Immature natural killer cell (primary cell): ENCODE measurements at regions not wholly inside any gene's neighbourhood (a gene's known extent, or its start where the extent isn't known, plus 50 kb on each side); places are given as distances from the start of the nearest gene placed in this dataset.

Experiments
- DNase-seq, 3 donors: peaks; one replicate each; pipeline ENCODE4 v3.0.0; 2022; ENCODE audit warnings: mixed read lengths in 1 of 3
- H3K27ac Mint-ChIP-seq, 6 donors: one replicate each; pipeline ENCODE4 v1.8.0; 2020; ENCODE audit warnings: mixed read lengths in 6 of 6, mild to moderate bottlenecking in 5 of 6, inconsistent platforms in 4 of 6, moderate library complexity in 3 of 6
- H3K27me3 Mint-ChIP-seq, 3 donors: one replicate each; pipeline ENCODE4 v1.8.0; 2020 to 2021; ENCODE audit warnings: low read depth in 3 of 3, mild to moderate bottlenecking in 3 of 3, mixed read lengths in 3 of 3, moderate library complexity in 3 of 3, inconsistent platforms in 1 of 3
- H3K36me3 Mint-ChIP-seq, 3 donors: one replicate each; pipeline ENCODE4 v1.8.0; 2020; ENCODE audit warnings: mixed read lengths in 3 of 3, inconsistent platforms in 2 of 3, mild to moderate bottlenecking in 2 of 3
- H3K4me1 Mint-ChIP-seq, 2 donors: one replicate each; pipeline ENCODE4 v1.8.0; 2020; ENCODE audit warnings: inconsistent platforms in 2 of 2, mild to moderate bottlenecking in 2 of 2, mixed read lengths in 2 of 2, moderate library complexity in 1 of 2
- H3K4me3 Mint-ChIP-seq, 5 donors: one replicate each; pipeline ENCODE4 v1.8.0; 2020; ENCODE audit warnings: mild to moderate bottlenecking in 5 of 5, mixed read lengths in 5 of 5, inconsistent platforms in 3 of 5, moderate library complexity in 3 of 5
- H3K9me3 Mint-ChIP-seq, 6 donors: one replicate each; pipeline ENCODE4 v1.8.0; 2020; ENCODE audit warnings: mild to moderate bottlenecking in 6 of 6, mixed read lengths in 6 of 6, inconsistent platforms in 4 of 6, moderate library complexity in 3 of 6

DNA sequence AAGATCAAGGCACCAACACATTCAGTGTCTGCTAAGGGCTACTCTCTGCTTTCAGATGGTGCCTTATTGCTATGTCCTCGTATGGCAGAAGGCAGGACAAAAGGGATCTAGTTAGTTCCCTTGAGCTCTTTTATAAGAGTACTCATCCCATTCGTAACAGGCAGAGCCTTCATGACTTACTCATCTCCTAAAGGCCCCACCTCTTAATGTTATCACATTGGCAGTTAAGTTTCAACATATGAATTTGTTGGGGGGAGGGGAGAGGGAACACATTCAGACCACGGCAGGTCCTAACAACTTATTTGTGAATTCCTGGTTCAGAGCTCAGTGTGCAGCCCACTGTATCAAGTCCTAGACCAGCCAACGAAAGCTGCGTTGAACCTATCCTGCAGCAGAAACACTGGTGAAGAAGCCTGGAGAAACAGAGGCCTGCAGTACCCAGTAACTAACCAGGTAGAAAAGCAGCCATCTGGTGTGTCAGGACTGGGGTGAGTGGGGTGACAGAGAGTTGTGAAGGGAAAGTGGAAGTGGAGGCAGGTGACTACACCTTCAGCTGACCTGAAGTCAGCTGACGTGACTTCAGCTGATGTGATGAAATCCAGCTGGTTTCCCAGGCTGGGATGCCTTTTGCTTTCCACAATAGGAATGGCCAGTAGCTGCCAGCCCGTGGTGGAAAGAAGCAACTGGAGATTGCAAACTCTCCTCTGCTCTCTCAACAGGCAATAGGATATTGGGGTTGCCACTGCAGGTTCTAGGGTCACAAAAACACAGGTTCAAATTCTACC is 101.6 kb upstream of the PLXNC1 start:
- Mint-ChIP-seq H3K36me3 (no peaks in the 10 kb centered on the region), H3K4me3 (no peak overlapping the region), H3K27ac (no peak overlapping the region), H3K4me1 (no peaks in the 10 kb centered on the region), H3K9me3 (peaks cover 0 to 7% (median 0%) of the 10 kb centered on the region in 6 donors), H3K27me3 (peaks cover 0 to 5% (median 3%) of the 10 kb centered on the region in 3 donors)
- no peak for DNase-seq

DNA sequence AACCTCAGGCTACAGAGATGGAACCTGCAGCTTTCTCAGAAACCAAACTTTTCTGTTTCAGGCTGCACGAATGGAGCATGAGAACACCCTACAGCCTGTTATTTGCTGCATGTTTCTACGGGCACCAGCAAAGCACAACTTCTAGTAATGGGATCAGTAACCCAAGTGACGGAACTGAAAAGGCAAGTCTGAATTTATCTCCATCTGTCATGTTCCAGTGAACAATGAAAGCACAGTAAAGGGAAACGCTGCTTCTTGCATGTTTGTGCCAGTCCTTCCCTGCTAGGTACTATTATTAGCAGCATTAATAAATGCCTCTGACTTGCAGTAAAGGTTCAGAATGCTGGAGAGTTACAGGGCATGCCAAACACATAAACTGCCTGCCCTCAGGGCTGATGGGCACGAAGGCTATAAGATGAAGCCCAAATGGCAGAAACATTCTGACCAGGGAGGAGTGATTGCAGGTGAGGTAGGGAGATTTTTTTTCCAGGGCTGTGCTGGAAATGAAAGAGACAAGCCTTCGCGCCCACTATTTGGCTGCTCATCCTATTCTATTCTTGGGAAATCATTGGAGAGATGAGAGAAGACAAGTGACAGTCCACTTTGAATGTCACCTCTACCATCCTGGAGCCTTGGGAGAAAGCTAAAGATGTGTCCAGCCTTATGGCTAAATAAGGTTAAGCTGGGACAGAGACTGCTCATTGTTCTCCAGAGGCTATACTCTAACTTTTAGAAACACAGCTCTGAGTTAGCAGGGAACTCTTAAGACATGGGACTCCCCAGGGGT is 100.4 kb upstream of the PLXNC1 start:
- H3K9me3 Mint-ChIP-seq: peaks cover 0 to 7% (median 0%) of the 10 kb centered on the region in 6 donors
- no peaks in the 10 kb centered on the region for H3K36me3 Mint-ChIP-seq
- no peak overlapping the region for H3K4me3 Mint-ChIP-seq
- no peak for DNase-seq
- no peak overlapping the region for H3K27ac Mint-ChIP-seq
- no peaks in the 10 kb centered on the region for H3K4me1 Mint-ChIP-seq
- H3K27me3 Mint-ChIP-seq: peaks cover 0 to 5% (median 0%) of the 10 kb centered on the region in 3 donors

DNA sequence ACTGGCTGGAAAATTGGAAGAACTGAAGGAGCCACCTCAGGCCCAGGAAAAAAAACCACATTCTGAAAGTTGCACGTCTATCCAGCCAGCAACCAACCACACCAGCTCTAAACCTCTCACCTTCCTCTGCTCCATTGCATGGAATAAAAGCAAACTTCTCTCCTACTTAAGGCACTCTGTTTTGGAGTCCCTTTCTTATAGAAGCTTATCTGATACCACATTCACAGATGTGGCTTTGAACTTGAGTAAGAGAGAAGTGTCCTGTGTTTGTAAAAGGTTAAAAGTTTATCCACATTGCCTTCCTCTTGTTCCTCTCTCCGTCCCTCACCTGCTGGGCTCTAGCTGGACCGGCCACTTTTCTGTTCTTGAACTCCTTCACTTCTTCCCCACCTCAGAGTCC is 99.6 kb upstream of the PLXNC1 start:
- Mint-ChIP-seq H3K4me1 (no peaks in the 10 kb centered on the region), H3K36me3 (no peaks in the 10 kb centered on the region), H3K4me3 (no peak overlapping the region), H3K27me3 (peaks cover 0 to 5% (median 0%) of the 10 kb centered on the region in 3 donors), H3K27ac (no peak overlapping the region), H3K9me3 (peaks cover 0 to 7% (median 0%) of the 10 kb centered on the region in 6 donors)
- DNase-seq: no peak

DNA sequence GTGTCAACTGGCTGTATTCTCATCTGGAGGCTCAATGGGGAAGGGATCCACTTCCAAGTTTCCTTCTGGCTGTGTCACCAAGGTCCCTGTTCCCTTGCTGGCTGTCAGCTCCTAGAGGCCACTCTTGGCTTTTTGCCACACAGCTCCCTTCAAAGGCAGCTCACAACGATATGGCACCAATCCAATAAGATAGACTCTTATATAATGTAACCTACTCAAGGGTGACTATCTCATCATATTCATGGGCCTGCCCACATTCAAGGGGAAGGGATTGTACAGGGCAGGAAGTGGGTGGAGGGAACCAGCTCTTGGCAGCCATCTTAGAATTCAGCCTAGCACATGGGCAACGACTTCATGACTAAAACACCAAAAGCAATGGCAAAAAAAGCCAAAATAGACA is 98.7 kb upstream of the PLXNC1 start:
- Mint-ChIP-seq H3K9me3 (peaks cover 0 to 7% (median 0%) of the 10 kb centered on the region in 6 donors), H3K27me3 (peaks cover 0 to 5% (median 3%) of the 10 kb centered on the region in 3 donors), H3K36me3 (no peaks in the 10 kb centered on the region), H3K4me3 (no peak overlapping the region), H3K4me1 (no peaks in the 10 kb centered on the region), H3K27ac (no peak overlapping the region)
- no peak for DNase-seq

DNA sequence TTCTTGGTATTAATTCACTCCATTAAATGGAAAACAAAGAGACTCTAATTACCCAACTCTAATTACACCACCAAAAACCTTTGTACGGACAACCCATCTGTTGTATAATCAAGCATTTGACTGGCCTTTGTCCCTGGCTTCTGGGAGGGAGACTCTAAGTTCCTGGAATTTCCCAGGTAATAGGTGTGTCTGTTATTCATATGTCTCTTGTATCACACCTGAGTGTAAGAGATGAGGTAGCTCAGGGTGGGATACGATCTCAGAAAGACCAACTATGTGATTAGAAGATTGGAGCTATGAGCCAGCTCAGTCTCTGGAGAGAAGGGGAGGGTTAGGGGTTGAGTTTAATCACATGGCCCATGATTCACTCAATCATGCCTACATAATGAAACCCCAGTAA is 94.7 kb upstream of the PLXNC1 start:
- DNase-seq: no peak
- H3K9me3 Mint-ChIP-seq: peaks cover 0 to 5% (median 0%) of the 10 kb centered on the region in 6 donors
- H3K36me3 Mint-ChIP-seq: no peaks in the 10 kb centered on the region
- H3K4me1 Mint-ChIP-seq: no peaks in the 10 kb centered on the region
- H3K27ac Mint-ChIP-seq: no peak overlapping the region
- H3K27me3 Mint-ChIP-seq: peaks cover 0 to 5% (median 3%) of the 10 kb centered on the region in 3 donors
- H3K4me3 Mint-ChIP-seq: no peak overlapping the region

DNA sequence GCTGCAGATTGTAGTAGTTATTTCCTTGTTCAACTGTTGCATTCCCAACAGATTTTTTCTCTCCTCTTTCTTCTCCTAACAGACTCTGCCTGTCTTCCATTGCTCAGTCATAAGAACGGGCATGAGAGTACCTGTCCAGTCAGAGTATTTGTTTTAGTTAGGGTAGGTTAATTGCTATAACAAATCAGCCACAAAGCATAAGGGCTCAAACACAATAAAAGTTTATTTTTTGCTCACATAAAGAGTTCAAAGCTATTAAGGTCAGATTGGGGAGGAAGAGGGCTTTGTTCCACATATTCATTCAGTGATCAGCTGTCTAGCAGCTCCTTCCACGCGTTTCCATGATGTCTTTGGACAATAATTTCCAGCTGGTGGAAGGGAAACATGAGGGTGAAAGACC is 92.8 kb upstream of the PLXNC1 start:
- Mint-ChIP-seq H3K4me3 (no peak overlapping the region), H3K27me3 (peaks cover 3 to 7% (median 4%) of the 10 kb centered on the region in 3 donors), H3K9me3 (peaks cover 0 to 5% (median 0%) of the 10 kb centered on the region in 6 donors), H3K36me3 (no peaks in the 10 kb centered on the region), H3K27ac (no peak overlapping the region), H3K4me1 (no peaks in the 10 kb centered on the region)
- DNase-seq: no peak

DNA sequence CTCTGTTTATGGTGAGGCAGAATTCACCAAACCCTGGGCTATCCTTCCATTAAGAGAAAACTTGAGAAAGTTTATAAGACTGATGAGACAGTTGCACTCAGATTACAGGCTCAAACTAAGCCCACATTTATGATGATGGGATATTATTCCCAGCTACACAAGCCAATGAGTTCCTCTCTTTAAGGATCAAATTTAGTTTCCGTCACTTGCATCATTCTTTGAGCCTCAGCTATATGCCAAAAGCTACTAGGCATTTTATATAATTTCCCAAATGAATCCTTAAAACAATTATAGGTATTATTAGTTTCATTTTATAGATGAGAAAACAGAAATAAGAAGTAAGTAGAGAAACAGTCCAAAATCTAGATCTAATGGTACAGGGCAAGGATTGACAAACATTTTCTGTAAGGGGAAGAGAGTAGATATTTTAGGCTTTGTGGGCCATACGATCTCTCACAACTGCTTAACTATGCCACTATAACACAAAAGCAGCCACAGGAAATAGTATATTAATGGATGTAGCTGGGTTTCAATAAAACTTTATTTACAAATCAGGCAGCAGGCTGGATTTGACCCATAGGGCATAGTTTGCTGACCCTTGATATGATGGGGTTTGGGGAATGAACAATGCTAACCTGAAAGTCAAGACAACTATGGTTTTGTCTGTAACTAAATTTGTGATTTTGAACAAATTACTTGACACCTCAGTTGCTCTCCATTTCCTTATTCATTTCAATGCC is 91.8 kb upstream of the PLXNC1 start:
- Mint-ChIP-seq H3K27ac (no peak overlapping the region), H3K4me3 (no peak overlapping the region), H3K4me1 (no peaks in the 10 kb centered on the region), H3K36me3 (no peaks in the 10 kb centered on the region), H3K27me3 (peaks cover 2 to 4% (median 3%) of the 10 kb centered on the region in 3 donors), H3K9me3 (peaks cover 0 to 5% (median 0%) of the 10 kb centered on the region in 6 donors)
- no peak for DNase-seq

DNA sequence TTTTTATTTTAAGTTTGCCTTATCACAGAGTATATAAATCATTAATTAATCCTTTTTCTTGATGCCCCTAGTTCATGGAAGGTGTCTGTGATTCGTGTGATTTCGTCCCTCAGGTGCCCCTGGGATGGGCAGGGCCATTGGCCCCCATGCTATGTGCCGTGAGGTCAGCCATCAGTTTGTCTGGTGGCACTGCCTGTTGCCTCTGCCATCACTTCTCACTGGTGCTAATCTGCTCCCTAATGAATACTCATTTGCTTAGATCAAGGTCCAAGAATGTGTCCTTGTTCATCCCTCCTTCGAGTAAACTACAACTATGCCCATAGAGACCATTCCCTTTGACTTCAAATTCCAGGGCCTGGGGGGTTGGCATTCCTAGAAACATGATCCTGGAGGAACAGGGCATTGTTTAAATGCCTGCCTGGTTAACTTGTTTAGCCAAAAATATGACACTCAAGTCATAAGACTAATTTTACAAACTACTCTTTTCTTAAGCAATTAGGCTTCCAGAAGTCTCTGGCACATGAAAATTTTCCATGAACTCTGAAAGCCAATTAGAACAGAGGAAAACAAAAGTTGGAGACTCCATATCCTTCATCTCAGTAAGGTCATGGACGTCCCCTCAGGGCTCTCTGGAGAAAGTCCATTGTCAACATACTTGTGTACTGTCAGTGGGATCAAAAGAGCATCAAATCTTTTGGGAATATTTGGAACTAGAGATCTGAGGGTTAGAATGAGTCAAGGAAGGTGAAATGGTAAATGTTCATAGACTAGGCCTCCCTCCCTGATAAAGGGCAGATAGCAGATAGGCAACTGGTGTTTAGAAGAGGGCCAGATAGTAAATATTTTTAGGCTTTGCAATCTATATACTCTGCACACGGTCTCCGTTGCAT is 90.9 kb upstream of the PLXNC1 start:
- Mint-ChIP-seq H3K27ac (no peak overlapping the region), H3K4me3 (no peak overlapping the region), H3K4me1 (no peaks in the 10 kb centered on the region), H3K9me3 (peaks cover 0 to 3% (median 0%) of the 10 kb centered on the region in 6 donors), H3K36me3 (no peaks in the 10 kb centered on the region), H3K27me3 (peaks cover 3 to 6% (median 4%) of the 10 kb centered on the region in 3 donors)
- DNase-seq: no peak

DNA sequence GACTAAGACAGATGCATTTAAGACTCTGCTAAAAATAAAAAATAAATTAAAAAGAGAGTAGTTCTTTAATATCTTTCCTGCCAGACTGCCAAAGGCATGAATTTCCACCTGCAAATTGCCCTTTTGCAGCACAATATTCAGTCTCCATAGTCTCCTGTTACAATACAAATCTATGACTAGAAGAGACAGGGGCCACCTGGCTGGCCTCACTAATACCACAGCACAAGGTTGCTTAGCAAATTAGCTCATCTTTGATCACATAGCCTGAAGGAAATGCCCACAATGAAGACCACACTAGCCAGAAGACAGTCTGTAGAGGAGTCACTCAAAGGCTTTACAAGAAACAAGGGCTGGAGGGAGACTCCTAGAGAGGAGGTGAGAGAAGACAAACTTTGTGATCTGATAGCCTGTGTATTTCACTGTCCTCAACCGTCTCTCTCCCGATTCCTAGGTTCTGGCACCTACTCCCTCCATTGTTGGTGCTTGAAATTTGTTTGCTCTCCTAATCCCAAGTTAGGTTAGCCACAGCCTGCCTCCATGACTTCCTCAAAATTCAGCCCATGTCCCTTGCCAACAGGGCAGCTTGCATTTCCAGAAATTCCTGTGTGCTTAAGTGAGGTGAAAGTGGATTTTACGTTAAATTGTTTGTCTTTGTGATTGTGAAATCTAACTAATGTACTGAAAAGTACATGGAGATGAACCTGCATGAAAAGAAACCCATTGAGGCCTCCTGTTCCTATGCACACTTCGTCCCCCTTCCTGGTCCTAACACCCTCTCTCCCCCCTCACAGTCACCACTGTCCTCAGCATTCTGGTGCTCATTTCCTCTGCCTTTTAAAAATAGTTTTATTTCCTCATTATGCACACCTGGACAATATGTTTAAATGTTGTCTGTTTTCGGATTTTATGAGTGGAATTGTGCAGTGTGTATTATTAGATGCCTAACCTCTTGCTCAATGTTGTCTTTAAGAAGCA is 88.7 kb upstream of the PLXNC1 start:
- Mint-ChIP-seq H3K4me3 (no peak overlapping the region), H3K4me1 (no peaks in the 10 kb centered on the region), H3K27ac (no peak overlapping the region), H3K27me3 (peaks cover 0 to 8% (median 8%) of the 10 kb centered on the region in 3 donors), H3K36me3 (no peaks in the 10 kb centered on the region), H3K9me3 (peaks cover 0 to 5% (median 0%) of the 10 kb centered on the region in 6 donors)
- no peak for DNase-seq

DNA sequence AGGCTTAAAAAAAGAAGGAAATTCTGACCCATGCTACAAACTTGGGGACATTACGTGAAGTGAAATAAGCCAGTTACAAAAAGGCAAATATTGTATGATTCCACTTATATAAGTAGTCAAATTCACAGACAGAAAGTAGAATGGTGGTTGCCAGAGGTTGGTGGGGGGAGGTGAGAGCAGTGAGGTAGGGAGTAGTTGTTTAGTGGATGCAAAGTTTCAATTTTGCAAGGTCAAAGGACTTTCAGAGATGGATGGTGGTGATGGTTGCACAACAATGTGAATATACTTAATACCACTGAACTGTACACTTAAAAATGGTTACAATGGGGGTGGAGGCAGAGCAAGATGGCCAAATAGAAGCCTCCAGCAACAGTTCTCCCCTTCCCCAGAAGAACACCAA is 86.2 kb upstream of the PLXNC1 start:
- Mint-ChIP-seq H3K4me1 (no peaks in the 10 kb centered on the region), H3K4me3 (no peak overlapping the region), H3K27me3 (peaks cover 0 to 8% (median 8%) of the 10 kb centered on the region in 3 donors), H3K9me3 (peaks cover 0 to 5% (median 0%) of the 10 kb centered on the region in 6 donors), H3K36me3 (no peaks in the 10 kb centered on the region), H3K27ac (no peak overlapping the region)
- no peak for DNase-seq

DNA sequence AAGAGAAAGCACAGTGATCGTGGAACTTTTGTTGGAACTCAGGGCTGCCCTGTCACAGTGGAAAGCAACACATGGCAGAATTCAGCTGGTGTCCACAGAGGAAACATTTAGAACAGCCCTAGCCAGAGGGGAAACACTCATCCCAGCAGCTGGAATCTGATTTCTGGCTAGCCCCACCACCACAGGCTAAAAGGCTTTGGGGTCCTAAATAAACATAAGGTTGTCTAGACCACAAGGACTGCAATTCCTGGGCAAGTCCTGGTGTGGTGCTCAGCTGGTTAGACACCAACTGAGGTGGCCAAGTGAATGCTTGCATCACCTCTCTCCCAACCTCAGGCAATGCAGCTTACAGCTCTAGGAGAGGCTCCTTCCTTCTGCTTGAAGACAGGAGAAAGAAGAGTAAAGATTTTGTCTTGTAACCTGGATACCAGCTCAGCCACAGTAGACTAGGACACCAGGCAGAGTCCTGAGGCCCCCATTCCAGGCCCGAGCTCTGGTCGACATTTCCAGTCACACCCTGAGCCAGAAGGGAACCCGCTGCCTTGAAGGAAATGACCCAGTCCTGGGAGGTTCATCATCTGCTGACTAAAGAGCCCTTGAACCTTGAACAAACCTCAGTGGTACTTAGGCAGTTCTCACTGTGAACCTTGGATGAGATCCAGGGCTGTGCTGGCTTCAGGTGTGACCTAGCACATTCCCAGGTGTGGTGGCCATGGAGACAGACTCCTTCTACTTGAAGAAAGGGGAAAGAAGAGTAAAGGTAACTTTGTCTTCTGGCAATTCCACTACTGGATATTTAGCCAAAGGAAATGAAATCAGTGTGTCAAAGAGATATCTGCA is 85.4 kb upstream of the PLXNC1 start:
- Mint-ChIP-seq H3K36me3 (no peaks in the 10 kb centered on the region), H3K9me3 (peaks cover 0 to 5% (median 0%) of the 10 kb centered on the region in 6 donors), H3K27me3 (peaks cover 0 to 10% (median 8%) of the 10 kb centered on the region in 3 donors), H3K4me1 (no peaks in the 10 kb centered on the region), H3K27ac (no peak overlapping the region), H3K4me3 (no peak overlapping the region)
- DNase-seq: no peak
